K562 (cell line): ENCODE measurements at regions not wholly inside any gene's neighbourhood (a gene's known extent, or its start where the extent isn't known, plus 50 kb on each side); places are given as distances from the start of the nearest gene placed in this dataset.
A peak's percentile ranks its signal among the peaks of the same experiment; 100 is the strongest.

ENCODE experiments used
- BRD9 ChIP-seq: fragments of 450-650 bp; IDR thresholded peaks from 2 replicates; pipeline ENCODE4 v1.6.1; 2018; ENCODE audit warnings: low read depth; ENCODE audit not compliant: partially characterized antibody
- CHD4 ChIP-seq: fragments of 200-600 bp; sonication (generic); IDR thresholded peaks from 3 replicates; pipeline ENCODE4 v1.6.1; 2012; ENCODE audit warnings: low read depth, mild to moderate bottlenecking, mixed read lengths, low read length, inconsistent platforms; ENCODE audit not compliant: insufficient read depth, insufficient replicate concordance, poor library complexity, severe bottlenecking
- CXXC5 ChIP-seq: fragments of 250-450 bp; sonication (Bioruptor Pico); IDR thresholded peaks from 2 replicates; pipeline ENCODE4 v1.8.0; 2022; ENCODE audit warnings: inconsistent platforms, mild to moderate bottlenecking, moderate library complexity
- ELK1 ChIP-seq: sonication (generic); formaldehyde crosslinking; IDR thresholded peaks from 2 replicates; pipeline ENCODE4 v1.8.1; 2022; ENCODE audit warnings: missing genetic modification reagents
- HNRNPLL ChIP-seq: fragments of 200-400 bp; formaldehyde crosslinking; IDR thresholded peaks from 2 replicates; pipeline ENCODE4 v1.6.1; 2017; ENCODE audit warnings: low read length, low read depth, mild to moderate bottlenecking; ENCODE audit not compliant: poor library complexity, severe bottlenecking
- MIER1 ChIP-seq: fragments of 450-650 bp; IDR thresholded peaks from 2 replicates; pipeline ENCODE4 v1.6.1; 2016; ENCODE audit warnings: antibody characterized with exemption, mild to moderate bottlenecking, low read depth
- MTA3 ChIP-seq: fragments of 450-650 bp; formaldehyde crosslinking; IDR thresholded peaks from 2 replicates; pipeline ENCODE4 v1.6.1; 2017; ENCODE audit warnings: mild to moderate bottlenecking, borderline replicate concordance
- NFATC3 ChIP-seq: fragments of 450-650 bp; IDR thresholded peaks from 2 replicates; pipeline ENCODE4 v1.6.1; 2017; ENCODE audit warnings: mild to moderate bottlenecking
- OTX1 ChIP-seq: fragments of 450-650 bp; formaldehyde crosslinking; IDR thresholded peaks from 2 replicates; pipeline ENCODE4 v1.4.0; 2022; ENCODE audit warnings: mild to moderate bottlenecking
- POLR2AphosphoS5 ChIP-seq: IDR thresholded peaks from 2 replicates; pipeline ENCODE4 v1.6.1; 2011; ENCODE audit warnings: mild to moderate bottlenecking, low read depth, low read length, moderate library complexity; ENCODE audit not compliant: control insufficient read depth, insufficient read depth
- SMARCA5 ChIP-seq: fragments of 450-650 bp; IDR thresholded peaks from 2 replicates; pipeline ENCODE4 v1.6.1; 2016
- SMC3 ChIP-seq: conservative IDR thresholded peaks from 2 replicates; pipeline ENCODE4 v1.6.1; 2011; ENCODE audit warnings: low read depth, low read length, improper control_type of control experiment; ENCODE audit not compliant: insufficient read depth
- TAF1 ChIP-seq: IDR thresholded peaks from 2 replicates; pipeline ENCODE4 v1.6.1; 2011; ENCODE audit warnings: mild to moderate bottlenecking, low read length, moderate library complexity; ENCODE audit not compliant: insufficient read depth, control insufficient read depth, severe bottlenecking; ENCODE audit errors: extremely low read depth
- TBP ChIP-seq: optimal IDR thresholded peaks from 2 replicates; pipeline ENCODE3; 2011; ENCODE audit warnings: low read depth, low read length, improper control_type of control experiment
- TEAD4 ChIP-seq, 2 experiments: sonication (generic) in 1 of 2; formaldehyde crosslinking in 1 of 2; IDR thresholded peaks; 2 replicates each; pipeline versions ENCODE4 v1.6.1 to v1.8.0; 2012 to 2022; ENCODE audit warnings: borderline replicate concordance in 1 of 2, inconsistent platforms in 1 of 2, low read length in 1 of 2, mild to moderate bottlenecking in 1 of 2, missing genetic modification reagents in 1 of 2
- ZBED1 ChIP-seq: IDR thresholded peaks from 2 replicates; pipeline ENCODE4 v1.6.1; 2014
- ZBTB17 ChIP-seq: fragments of 450-650 bp; formaldehyde crosslinking; IDR thresholded peaks from 2 replicates; pipeline ENCODE4 v1.4.0; 2020; ENCODE audit warnings: mild to moderate bottlenecking
- ZFP1 ChIP-seq: fragments of 450-650 bp; formaldehyde crosslinking; IDR thresholded peaks from 2 replicates; pipeline ENCODE4 v1.4.0; 2020; ENCODE audit warnings: mild to moderate bottlenecking, mixed read lengths
- TF ChIP-seq, protein P1 (sequence below): IDR thresholded peaks from 2 replicates; pipeline ENCODE4 v1.6.1; 2012; ENCODE audit warnings: low read depth, low read length, improper control_type of control experiment, borderline replicate concordance
- TF ChIP-seq, protein P2 (sequence below): fragments of 450-650 bp; IDR thresholded peaks from 2 replicates; pipeline ENCODE4 v1.7.1; 2018; ENCODE audit warnings: mild to moderate bottlenecking, low read depth; ENCODE audit not compliant: partially characterized antibody

GRCh38 chr16:85461814-85462713 lies 151.1 kb upstream of the GSE1 start (continued):
- peak; percentile 44 for TF ChIP-seq HNRNPLL
- 0 out of 2 replicates have a peak, but pooled peaks have one; percentile 8 for TF ChIP-seq ZBTB17 (CRISPR knock-in tag)
- peak; percentile 63 for TF ChIP-seq CXXC5
- TF ChIP-seq, protein P1, sequence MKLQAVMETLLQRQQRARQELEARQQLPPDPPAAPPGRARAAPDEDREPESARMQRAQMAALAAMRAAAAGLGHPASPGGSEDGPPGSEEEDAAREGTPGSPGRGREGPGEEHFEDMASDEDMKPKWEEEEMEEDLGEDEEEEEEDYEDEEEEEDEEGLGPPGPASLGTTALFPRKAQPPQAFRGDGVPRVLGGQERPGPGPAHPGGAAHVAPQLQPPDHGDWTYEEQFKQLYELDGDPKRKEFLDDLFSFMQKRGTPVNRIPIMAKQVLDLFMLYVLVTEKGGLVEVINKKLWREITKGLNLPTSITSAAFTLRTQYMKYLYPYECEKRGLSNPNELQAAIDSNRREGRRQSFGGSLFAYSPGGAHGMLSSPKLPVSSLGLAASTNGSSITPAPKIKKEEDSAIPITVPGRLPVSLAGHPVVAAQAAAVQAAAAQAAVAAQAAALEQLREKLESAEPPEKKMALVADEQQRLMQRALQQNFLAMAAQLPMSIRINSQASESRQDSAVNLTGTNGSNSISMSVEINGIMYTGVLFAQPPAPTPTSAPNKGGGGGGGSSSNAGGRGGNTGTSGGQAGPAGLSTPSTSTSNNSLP: 0 out of 2 replicates have a peak, but pooled peaks have one; percentile 54
- peak; percentile 88 for TF ChIP-seq SMARCA5
- TF ChIP-seq TBP: peak; percentile 59
- no peak; the same call in 1 of the 2 replicates for TF ChIP-seq NFATC3
- peak; percentile 80 for TF ChIP-seq CHD4
- TF ChIP-seq ELK1 (CRISPR knock-in tag): no peak
- 0 out of 2 replicates have a peak, but pooled peaks have one; percentile 18 for TF ChIP-seq OTX1 (CRISPR knock-in tag)
- TF ChIP-seq, protein P2, sequence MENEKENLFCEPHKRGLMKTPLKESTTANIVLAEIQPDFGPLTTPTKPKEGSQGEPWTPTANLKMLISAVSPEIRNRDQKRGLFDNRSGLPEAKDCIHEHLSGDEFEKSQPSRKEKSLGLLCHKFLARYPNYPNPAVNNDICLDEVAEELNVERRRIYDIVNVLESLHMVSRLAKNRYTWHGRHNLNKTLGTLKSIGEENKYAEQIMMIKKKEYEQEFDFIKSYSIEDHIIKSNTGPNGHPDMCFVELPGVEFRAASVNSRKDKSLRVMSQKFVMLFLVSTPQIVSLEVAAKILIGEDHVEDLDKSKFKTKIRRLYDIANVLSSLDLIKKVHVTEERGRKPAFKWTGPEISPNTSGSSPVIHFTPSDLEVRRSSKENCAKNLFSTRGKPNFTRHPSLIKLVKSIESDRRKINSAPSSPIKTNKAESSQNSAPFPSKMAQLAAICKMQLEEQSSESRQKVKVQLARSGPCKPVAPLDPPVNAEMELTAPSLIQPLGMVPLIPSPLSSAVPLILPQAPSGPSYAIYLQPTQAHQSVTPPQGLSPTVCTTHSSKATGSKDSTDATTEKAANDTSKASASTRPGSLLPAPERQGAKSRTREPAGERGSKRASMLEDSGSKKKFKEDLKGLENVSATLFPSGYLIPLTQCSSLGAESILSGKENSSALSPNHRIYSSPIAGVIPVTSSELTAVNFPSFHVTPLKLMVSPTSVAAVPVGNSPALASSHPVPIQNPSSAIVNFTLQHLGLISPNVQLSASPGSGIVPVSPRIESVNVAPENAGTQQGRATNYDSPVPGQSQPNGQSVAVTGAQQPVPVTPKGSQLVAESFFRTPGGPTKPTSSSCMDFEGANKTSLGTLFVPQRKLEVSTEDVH: no peak
- peak; percentile 20; the same call in 1 of the 2 replicates for TF ChIP-seq SMC3
- 0 out of 2 replicates have a peak, but pooled peaks have one; percentile 58 for TF ChIP-seq MIER1
- peak; percentile 80; the same call in 1 of the 2 replicates for TF ChIP-seq ZBED1
- peak; percentile 79 for TF ChIP-seq MTA3
- TF ChIP-seq ZFP1: 0 out of 2 replicates have a peak, but pooled peaks have one; percentile 18
- peak; percentile 25 for TF ChIP-seq TAF1
- peak; percentile 11; the same call in 1 of the 2 replicates for TF ChIP-seq TEAD4 (IDR thresholded peaks at IDR 0.05; ENCODE audit: low read length)
- TF ChIP-seq TEAD4 (CRISPR knock-in tag; IDR thresholded peaks at IDR 0.05; ENCODE audit: borderline replicate concordance): no peak
- peak; percentile 32 for TF ChIP-seq BRD9
- TF ChIP-seq POLR2AphosphoS5: peak; percentile 29; the same call in 1 of the 2 replicates
